ENCODE measurements at regions not wholly inside any gene's neighbourhood (a gene's known extent, or its start where the extent isn't known, plus 50 kb on each side); places are given as distances from the start of the nearest gene placed in this dataset.

DNA sequence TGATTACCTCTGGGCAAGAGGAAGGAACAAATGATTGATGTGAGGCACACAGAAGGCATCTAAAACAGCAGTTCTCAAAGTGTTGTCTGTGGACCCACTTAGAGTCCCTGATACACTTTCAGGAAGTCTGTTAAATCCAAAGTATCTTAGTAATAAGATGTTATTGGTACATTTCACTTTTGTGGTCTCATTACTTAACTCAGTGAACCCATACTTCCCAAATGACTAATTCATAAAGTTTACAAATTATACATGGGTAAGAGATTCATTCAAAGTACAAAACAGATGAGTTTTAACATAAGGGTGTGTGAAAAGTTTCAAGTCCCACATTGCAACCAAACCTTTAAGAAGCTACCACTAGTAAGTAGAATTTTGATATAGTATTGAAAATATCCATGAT, 440.5 kb downstream of the NUP35 start:
- DNase-seq (ENCODE audit: low spot score) = no peak
- TF ChIP-seq, protein P1, sequence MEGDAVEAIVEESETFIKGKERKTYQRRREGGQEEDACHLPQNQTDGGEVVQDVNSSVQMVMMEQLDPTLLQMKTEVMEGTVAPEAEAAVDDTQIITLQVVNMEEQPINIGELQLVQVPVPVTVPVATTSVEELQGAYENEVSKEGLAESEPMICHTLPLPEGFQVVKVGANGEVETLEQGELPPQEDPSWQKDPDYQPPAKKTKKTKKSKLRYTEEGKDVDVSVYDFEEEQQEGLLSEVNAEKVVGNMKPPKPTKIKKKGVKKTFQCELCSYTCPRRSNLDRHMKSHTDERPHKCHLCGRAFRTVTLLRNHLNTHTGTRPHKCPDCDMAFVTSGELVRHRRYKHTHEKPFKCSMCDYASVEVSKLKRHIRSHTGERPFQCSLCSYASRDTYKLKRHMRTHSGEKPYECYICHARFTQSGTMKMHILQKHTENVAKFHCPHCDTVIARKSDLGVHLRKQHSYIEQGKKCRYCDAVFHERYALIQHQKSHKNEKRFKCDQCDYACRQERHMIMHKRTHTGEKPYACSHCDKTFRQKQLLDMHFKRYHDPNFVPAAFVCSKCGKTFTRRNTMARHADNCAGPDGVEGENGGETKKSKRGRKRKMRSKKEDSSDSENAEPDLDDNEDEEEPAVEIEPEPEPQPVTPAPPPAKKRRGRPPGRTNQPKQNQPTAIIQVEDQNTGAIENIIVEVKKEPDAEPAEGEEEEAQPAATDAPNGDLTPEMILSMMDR (IDR thresholded peaks at IDR 0.05; ENCODE audit: extremely low read depth, insufficient read depth, missing control alignments) = no peak
- in situ Hi-C loops (cut with MboI; ENCODE audit: low pct_unique_long_range_greater_than_20kb, low sequenced_read_pairs, unreplicated experiment) = no loop called here

DNA sequence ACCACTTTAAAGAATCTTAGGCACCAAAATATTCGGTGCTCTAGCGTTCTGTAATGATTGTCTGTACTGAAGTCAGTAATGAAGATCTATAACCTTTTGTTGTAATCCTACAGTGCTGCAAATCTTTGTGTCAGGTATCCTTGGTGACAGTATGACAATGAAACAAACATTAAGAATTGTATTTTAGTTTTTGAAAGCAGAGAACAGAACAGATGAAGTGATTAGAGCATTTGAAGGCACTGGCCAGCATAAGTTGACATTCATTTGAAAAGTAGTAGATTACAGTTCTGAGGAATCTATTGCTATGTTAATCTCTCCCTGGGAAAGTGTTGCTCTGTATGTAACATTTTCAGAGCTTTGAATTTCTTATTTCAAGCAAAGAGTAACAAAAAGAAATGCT, 451.2 kb downstream of the NUP35 start:
- no peak for DNase-seq (ENCODE audit: low spot score)
- TF ChIP-seq, protein P1 (IDR thresholded peaks at IDR 0.05; ENCODE audit: extremely low read depth, insufficient read depth, missing control alignments) = no peak
- in situ Hi-C loops (cut with MboI; ENCODE audit: low pct_unique_long_range_greater_than_20kb, low sequenced_read_pairs, unreplicated experiment) = no loop called here

DNA sequence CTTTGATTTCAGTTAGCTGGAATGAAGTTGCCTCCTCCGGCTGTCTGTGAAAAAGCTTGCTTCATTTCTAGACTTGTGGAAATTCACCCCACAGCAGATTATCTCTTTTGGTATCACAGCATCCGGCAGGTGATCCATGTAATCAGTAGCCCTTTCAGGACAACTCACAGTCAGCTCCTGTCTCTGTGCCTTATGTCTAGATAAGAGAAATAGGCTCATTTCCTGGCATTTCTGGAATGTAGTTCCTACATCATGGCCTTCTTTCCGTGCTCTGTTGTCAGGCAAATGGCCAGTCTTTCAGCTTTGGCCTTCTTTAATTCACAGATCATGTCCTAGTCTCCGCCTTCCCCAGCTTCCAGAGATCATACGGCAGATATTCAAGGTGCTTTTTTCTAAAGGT, 455.4 kb downstream of the NUP35 start:
- in situ Hi-C loops (cut with MboI; ENCODE audit: low pct_unique_long_range_greater_than_20kb, low sequenced_read_pairs, unreplicated experiment) = no loop called here
- TF ChIP-seq, protein P1 (IDR thresholded peaks at IDR 0.05; ENCODE audit: extremely low read depth, insufficient read depth, missing control alignments) = no peak
- DNase-seq (ENCODE audit: low spot score) = no peak

DNA sequence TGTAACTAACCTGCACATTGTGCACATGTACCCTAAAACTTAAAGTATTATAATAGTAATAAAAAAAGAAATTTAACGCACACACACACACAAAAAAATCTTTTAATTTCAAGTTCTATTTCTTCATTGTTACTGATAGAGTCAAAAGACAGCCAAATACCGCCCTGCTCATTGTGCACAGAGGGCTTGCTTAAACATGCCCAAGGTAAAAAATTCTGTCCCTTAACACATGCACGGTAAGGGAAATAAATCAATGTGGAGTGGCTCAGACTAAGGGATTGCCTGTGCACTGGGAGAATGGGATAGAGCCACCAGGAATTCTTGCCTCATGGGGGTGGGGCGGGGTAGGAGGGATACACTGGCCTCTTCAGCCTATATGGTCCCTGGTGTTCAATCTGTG, 468.0 kb downstream of the NUP35 start:
- TF ChIP-seq, protein P1 (IDR thresholded peaks at IDR 0.05; ENCODE audit: extremely low read depth, insufficient read depth, missing control alignments) = no peak
- in situ Hi-C loops (cut with MboI; ENCODE audit: low pct_unique_long_range_greater_than_20kb, low sequenced_read_pairs, unreplicated experiment) = no loop called here
- no peak for DNase-seq (ENCODE audit: low spot score)

DNA sequence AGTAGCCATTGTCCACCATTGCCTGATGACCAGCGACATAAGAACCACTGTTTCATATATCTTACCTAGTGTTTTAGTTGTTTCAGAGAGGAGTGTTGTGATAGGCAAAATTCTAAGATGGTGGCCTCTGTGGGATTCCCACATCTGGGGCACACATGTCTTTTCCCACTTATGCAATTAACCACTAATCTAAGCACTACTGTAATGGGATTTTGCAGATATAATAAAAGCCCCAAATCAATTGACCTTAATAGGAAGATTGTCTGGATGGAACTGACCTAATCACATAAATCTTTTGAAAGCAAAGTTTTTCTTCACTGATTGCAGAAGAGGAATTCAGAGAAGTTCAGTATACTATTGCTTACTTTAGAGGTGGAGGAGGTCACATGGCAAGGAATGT, 469.9 kb downstream of the NUP35 start:
- TF ChIP-seq, protein P1 (IDR thresholded peaks at IDR 0.05; ENCODE audit: extremely low read depth, insufficient read depth, missing control alignments) = no peak
- in situ Hi-C loops (cut with MboI; ENCODE audit: low pct_unique_long_range_greater_than_20kb, low sequenced_read_pairs, unreplicated experiment) = no loop called here
- no peak for DNase-seq (ENCODE audit: low spot score)

DNA sequence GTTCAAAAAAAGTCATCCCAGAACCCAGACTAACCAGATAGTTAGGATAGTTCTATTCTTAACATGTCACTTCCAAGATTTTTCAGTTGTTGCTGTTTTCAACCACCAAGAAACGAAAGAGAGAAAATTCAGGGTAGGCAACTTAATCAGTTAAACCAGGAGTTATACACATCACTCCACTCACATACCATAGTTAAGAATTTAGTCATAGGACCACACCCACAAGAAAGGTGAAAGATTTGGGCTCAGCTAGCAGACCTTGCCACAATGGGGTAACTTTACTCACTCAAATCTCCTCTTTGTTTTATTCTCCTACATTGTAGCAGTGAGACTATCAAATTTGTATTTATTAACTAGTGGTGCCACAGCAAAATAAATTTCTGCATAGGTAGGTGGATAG, 473.6 kb downstream of the NUP35 start:
- DNase-seq (ENCODE audit: low spot score) = no peak
- in situ Hi-C loops (cut with MboI; ENCODE audit: low pct_unique_long_range_greater_than_20kb, low sequenced_read_pairs, unreplicated experiment) = no loop called here
- TF ChIP-seq, protein P1 (IDR thresholded peaks at IDR 0.05; ENCODE audit: extremely low read depth, insufficient read depth, missing control alignments) = no peak

DNA sequence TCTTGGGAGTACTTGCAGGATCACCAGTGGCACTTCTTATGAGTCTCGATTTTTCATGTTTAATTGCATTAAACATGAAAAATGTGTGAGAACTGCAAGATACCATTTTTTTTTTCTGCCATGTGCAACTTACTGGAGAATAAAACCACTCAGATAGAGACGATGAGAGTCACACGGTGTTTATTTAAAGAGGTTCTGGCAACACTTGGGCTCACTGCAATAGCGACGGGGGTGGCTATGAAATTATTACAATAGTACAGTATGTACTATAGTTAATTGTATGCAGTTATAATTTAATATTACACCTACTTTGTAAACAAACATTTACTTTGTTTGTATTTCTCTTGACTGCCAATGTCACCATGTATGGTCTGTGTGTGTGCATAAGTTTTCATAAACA, 479.8 kb downstream of the NUP35 start:
- TF ChIP-seq, protein P1 (IDR thresholded peaks at IDR 0.05; ENCODE audit: extremely low read depth, insufficient read depth, missing control alignments) = no peak
- in situ Hi-C loops (cut with MboI; ENCODE audit: low pct_unique_long_range_greater_than_20kb, low sequenced_read_pairs, unreplicated experiment) = no loop called here
- no peak for DNase-seq (ENCODE audit: low spot score)
